ENCODE measurements at regions not wholly inside any gene's neighbourhood (a gene's known extent, or its start where the extent isn't known, plus 50 kb on each side); places are given as distances from the start of the nearest gene placed in this dataset.

GRCh38 chr2:51297488-51297887, 265.6 kb upstream of the NRXN1 start:
- TF ChIP-seq, protein P1, sequence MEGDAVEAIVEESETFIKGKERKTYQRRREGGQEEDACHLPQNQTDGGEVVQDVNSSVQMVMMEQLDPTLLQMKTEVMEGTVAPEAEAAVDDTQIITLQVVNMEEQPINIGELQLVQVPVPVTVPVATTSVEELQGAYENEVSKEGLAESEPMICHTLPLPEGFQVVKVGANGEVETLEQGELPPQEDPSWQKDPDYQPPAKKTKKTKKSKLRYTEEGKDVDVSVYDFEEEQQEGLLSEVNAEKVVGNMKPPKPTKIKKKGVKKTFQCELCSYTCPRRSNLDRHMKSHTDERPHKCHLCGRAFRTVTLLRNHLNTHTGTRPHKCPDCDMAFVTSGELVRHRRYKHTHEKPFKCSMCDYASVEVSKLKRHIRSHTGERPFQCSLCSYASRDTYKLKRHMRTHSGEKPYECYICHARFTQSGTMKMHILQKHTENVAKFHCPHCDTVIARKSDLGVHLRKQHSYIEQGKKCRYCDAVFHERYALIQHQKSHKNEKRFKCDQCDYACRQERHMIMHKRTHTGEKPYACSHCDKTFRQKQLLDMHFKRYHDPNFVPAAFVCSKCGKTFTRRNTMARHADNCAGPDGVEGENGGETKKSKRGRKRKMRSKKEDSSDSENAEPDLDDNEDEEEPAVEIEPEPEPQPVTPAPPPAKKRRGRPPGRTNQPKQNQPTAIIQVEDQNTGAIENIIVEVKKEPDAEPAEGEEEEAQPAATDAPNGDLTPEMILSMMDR (IDR thresholded peaks at IDR 0.05 in 4 of 5, conservative IDR thresholded peaks at IDR 0.05 in 1 of 5) = no peak
- no peak for TF ChIP-seq POLR2A (IDR thresholded peaks at IDR 0.05)

Data from gastrocnemius medialis (tissue), 4 donors.